Duodenal mucosa (tissue), 2 donors: ENCODE measurements at regions not wholly inside any gene's neighbourhood (a gene's known extent, or its start where the extent isn't known, plus 50 kb on each side); places are given as distances from the start of the nearest gene placed in this dataset.

Experiments
- H3K27ac ChIP-seq: one replicate; pipeline ENCODE4 v1.7.0; 2013; ENCODE audit warnings: low read depth, low read length
- H3K27me3 ChIP-seq, 2 donors: one replicate each; pipeline ENCODE4 v1.7.0; 2013; ENCODE audit warnings: low read length in 2 of 2, control low read depth in 1 of 2; ENCODE audit not compliant: insufficient read depth in 2 of 2, control insufficient read depth in 1 of 2
- H3K36me3 ChIP-seq, 2 donors: one replicate each; pipeline ENCODE4 v1.7.0; 2013; ENCODE audit warnings: low read length in 2 of 2, control low read depth in 1 of 2; ENCODE audit not compliant: insufficient read depth in 2 of 2, control insufficient read depth in 1 of 2
- H3K4me1 ChIP-seq, 2 donors: one replicate each; pipeline ENCODE4 v1.7.0; 2013; ENCODE audit warnings: low read length in 2 of 2, control low read depth in 1 of 2; ENCODE audit not compliant: insufficient read depth in 2 of 2, control insufficient read depth in 1 of 2
- H3K4me3 ChIP-seq, 2 donors: one replicate each; pipeline ENCODE4 v1.7.0; 2013; ENCODE audit warnings: low read length in 2 of 2, low read depth in 1 of 2
- H3K9ac ChIP-seq, 2 donors: one replicate each; pipeline ENCODE4 v1.7.0; 2013; ENCODE audit warnings: low read length in 2 of 2, low read depth in 1 of 2
- H3K9me3 ChIP-seq, 2 donors: one replicate each; pipeline ENCODE4 v1.7.0; 2013; ENCODE audit warnings: low read length in 2 of 2, control low read depth in 1 of 2; ENCODE audit not compliant: control insufficient read depth in 1 of 2

DNA sequence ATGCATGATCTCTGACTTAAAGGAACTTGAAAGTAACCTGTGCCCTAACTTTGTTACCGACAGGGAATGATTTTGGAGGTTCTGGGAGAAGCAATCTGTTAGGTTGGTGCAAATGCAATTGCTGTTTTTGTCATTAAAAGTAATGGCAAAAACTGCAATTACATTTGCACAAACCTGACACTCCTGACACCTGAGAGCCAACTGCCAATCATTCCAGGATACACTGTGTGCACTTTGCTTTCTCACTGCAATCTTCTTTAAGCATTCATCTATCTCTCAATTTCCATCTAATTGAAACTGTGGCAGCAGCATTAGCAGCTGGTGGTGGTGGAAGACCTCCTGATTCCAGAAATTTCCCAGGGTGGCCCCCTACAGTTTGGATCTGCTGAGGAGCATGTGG, 87.6 kb upstream of the CYP1B1 start:
- Histone ChIP-seq H3K27me3 (no peaks in the 10 kb centered on the region), H3K4me3 (no peak overlapping the region), H3K36me3 (no peaks in the 10 kb centered on the region), H3K9ac (no peak overlapping the region), H3K27ac (no peak overlapping the region), H3K9me3 (no peaks in the 10 kb centered on the region), H3K4me1 (no peaks in the 10 kb centered on the region)

- Histone ChIP-seq H3K9ac (no peak overlapping the region), H3K27me3 (no peaks in the 10 kb centered on the region), H3K27ac (no peak overlapping the region), H3K9me3 (no peaks in the 10 kb centered on the region), H3K4me1 (no peaks in the 10 kb centered on the region), H3K4me3 (no peak overlapping the region), H3K36me3 (no peaks in the 10 kb centered on the region)
Observed at GRCh38 chr2:38163006-38163405, 87.1 kb upstream of the CYP1B1 start.

DNA sequence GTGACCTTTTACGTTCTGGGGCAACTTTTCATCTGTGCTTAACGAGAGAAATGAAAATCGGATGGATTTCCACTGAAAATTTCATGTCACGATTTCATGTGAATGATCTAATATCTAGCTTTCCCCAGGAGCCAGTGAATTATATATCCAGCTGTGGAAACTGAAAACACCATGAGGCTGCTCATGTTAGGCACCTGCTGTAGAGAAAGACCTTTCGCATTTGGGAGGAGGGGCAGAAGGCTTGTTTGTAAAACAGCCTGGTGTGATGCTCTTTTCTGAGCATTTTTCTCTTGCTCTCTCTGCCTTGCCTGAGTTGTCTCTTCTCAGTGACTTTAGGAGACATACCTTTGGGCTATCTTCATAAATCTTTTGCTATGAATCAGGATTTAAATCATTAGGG, 84.6 kb upstream of the CYP1B1 start:
- Histone ChIP-seq H3K9ac (no peak overlapping the region), H3K4me3 (no peak overlapping the region), H3K27ac (no peak overlapping the region), H3K4me1 (no peaks in the 10 kb centered on the region), H3K9me3 (no peaks in the 10 kb centered on the region), H3K27me3 (no peaks in the 10 kb centered on the region), H3K36me3 (no peaks in the 10 kb centered on the region)

DNA sequence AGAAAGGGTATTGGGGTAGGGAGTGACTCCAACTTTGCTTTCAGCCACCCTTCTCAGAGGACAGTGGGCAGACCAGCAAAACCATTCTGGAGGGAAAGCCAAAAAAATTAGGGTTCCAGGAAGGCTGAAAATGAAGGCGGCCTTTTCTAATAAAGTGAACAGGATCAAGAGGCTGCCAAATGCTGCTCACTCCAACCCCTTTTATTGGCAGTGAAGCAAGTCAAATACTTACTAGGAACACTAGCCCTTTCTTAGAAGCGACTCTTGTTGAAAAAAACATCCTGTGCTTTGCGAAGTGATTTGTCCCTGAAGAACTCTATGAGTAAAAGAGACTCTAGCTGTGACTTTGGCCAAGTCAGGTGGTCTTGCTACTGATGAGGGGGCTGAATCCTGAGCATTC, 83.6 kb upstream of the CYP1B1 start:
- Histone ChIP-seq H3K9ac (no peak overlapping the region), H3K27me3 (no peaks in the 10 kb centered on the region), H3K36me3 (no peaks in the 10 kb centered on the region), H3K4me3 (no peak overlapping the region), H3K9me3 (no peaks in the 10 kb centered on the region), H3K4me1 (no peaks in the 10 kb centered on the region), H3K27ac (no peak overlapping the region)

DNA sequence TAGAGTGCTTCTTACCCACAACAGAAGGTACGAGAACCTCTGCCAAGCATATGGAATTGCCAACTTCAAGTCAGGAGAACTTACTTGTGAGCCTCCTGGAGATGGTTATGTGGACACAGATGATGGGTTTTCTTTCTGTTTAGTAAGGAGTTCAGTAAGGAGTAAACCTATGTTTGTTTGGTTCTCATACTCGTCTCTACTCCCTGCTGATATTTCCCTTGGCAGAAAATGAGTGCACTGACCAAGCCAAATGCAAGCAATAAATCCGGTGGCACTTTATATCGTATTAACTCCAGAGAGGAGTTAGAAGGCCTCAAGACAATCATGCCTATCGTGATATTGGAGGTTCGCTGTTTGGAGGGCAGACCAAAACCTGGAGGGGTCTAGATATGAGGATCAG, 83.2 kb upstream of the CYP1B1 start:
- no peaks in the 10 kb centered on the region for H3K4me1 ChIP-seq
- H3K4me3 ChIP-seq: no peak overlapping the region
- no peaks in the 10 kb centered on the region for H3K9me3 ChIP-seq
- H3K36me3 ChIP-seq: no peaks in the 10 kb centered on the region
- H3K27ac ChIP-seq: no peak overlapping the region
- no peak overlapping the region for H3K9ac ChIP-seq
- H3K27me3 ChIP-seq: no peaks in the 10 kb centered on the region

DNA sequence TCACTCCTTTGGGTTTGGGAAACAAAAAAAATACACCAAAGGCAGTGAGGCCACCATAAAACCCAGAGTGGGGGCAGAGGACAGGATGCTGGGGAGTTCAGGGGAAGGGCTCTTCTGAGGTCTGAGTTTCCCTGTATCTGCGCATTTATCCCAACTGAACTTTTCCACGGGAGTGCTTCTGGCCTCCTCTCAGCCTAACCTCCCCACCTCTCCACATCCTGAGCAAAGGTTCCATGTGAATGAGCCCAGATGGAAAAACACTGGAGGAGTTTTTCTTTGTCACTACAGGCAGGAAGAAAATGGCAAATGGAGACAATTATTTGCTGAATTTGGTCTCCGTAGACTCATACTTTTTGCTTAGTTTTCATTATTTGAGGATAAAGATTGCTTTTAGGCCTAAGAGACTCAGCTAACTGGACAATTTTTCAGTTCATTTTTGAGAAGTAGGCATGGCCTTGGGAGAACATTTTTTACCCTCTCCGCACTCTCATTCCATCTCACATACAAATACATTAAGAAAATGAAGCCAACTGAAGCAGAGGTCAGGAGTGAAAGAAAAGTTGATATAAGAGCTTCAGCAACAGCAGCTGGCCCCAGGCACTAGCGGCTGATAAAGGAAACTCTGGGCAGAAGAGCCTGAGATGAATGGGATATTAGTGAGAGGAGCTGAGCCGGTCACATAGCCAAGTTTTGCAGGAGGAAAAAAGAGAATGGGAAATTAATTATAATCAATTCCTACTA, 82.6 kb upstream of the CYP1B1 start:
- no peaks in the 10 kb centered on the region for H3K27me3 ChIP-seq
- H3K27ac ChIP-seq: no peak overlapping the region
- no peaks in the 10 kb centered on the region for H3K4me1 ChIP-seq
- no peaks in the 10 kb centered on the region for H3K9me3 ChIP-seq
- H3K4me3 ChIP-seq: no peak overlapping the region
- no peaks in the 10 kb centered on the region for H3K36me3 ChIP-seq
- H3K9ac ChIP-seq: no peak overlapping the region

DNA sequence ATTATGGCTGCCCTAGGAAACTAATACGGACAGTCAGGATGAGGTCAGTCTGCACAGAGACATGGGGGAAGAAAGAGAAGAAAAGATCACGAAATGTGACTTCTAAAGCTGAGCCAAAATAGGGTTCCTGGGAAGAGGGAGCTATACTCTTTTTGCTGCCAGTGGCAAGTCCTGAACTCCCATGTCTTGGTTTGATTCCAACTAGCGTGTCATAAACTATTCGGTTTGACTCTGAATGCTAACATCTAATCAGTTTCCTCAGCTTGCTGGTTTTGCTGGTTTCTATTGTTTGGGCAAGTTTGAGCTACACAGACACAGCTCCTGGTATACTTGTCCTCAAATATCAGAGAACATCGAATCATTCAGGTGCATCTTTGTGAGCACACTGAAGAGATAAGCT, 80.5 kb upstream of the CYP1B1 start:
- Histone ChIP-seq H3K36me3 (no peaks in the 10 kb centered on the region), H3K9ac (no peak overlapping the region), H3K9me3 (no peaks in the 10 kb centered on the region), H3K27ac (no peak overlapping the region), H3K4me3 (no peak overlapping the region), H3K4me1 (no peaks in the 10 kb centered on the region), H3K27me3 (no peaks in the 10 kb centered on the region)

- no peak overlapping the region for H3K9ac ChIP-seq
- H3K36me3 ChIP-seq: no peaks in the 10 kb centered on the region
- no peaks in the 10 kb centered on the region for H3K4me1 ChIP-seq
- no peaks in the 10 kb centered on the region for H3K9me3 ChIP-seq
- H3K27me3 ChIP-seq: no peaks in the 10 kb centered on the region
- H3K4me3 ChIP-seq: no peak overlapping the region
- no peak overlapping the region for H3K27ac ChIP-seq
Observed at GRCh38 chr2:38155015-38155414, 79.1 kb upstream of the CYP1B1 start.

DNA sequence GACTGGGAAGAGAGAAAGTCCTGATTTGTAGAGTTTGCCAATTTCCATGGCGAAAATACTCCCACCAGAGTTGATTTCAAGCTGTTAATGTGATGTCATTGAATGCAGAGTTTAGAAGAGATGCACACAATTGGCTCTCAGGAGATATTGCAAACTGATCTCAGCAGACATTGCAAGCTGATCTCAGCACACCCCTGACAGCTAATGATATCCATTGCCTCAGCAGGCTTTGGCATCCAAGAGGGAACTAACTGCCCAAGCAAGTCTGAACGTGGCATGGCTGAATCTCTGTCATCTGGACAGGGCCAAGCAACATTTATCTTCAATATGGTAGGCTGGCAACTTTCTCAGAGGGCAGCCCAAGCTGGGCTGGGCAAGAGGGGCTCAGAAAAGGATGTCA, 78.4 kb upstream of the CYP1B1 start:
- Histone ChIP-seq H3K27me3 (no peaks in the 10 kb centered on the region), H3K9ac (no peak overlapping the region), H3K9me3 (no peaks in the 10 kb centered on the region), H3K4me1 (no peaks in the 10 kb centered on the region), H3K36me3 (no peaks in the 10 kb centered on the region), H3K27ac (no peak overlapping the region), H3K4me3 (no peak overlapping the region)

- no peak overlapping the region for H3K27ac ChIP-seq
Observed at GRCh38 chr2:38153476-38154135, 77.7 kb upstream of the CYP1B1 start.

More at GRCh38 chr2:38153476-38154135, 77.7 kb upstream of the CYP1B1 start:
- H3K9ac ChIP-seq: no peak overlapping the region
- no peaks in the 10 kb centered on the region for H3K9me3 ChIP-seq
- no peak overlapping the region for H3K4me3 ChIP-seq
- no peaks in the 10 kb centered on the region for H3K36me3 ChIP-seq
- no peaks in the 10 kb centered on the region for H3K27me3 ChIP-seq
- peaks cover 0 to under 1% of the 10 kb centered on the region in 2 donors for H3K4me1 ChIP-seq
